Putamen (tissue), 1 donor: ENCODE measurements at regions not wholly inside any gene's neighbourhood (a gene's known extent, or its start where the extent isn't known, plus 50 kb on each side); places are given as distances from the start of the nearest gene placed in this dataset.

Experiments
- DNase-seq: peaks from one replicate; pipeline ENCODE4 v3.0.0-alpha.2; 2016; ENCODE audit warnings: low spot score

GRCh38 chr6:170031684-170032121, 259.2 kb downstream of the DLL1 start:
- no peak for DNase-seq

GRCh38 chr6:170030821-170031471, 259.9 kb downstream of the DLL1 start:
- DNase-seq: no peak

GRCh38 chr6:170030284-170030815, 260.5 kb downstream of the DLL1 start:
- no peak for DNase-seq

GRCh38 chr6:170029416-170030283, 261.2 kb downstream of the DLL1 start:
- DNase-seq: no peak

- DNase-seq: no peak
Measured at GRCh38 chr6:170028629-170029345, 262.1 kb downstream of the DLL1 start.

GRCh38 chr6:170027647-170028043, 263.2 kb downstream of the DLL1 start:
- no peak for DNase-seq

GRCh38 chr6:170026751-170027646, 263.9 kb downstream of the DLL1 start:
- no peak for DNase-seq

- DNase-seq: no peak
Measured at GRCh38 chr6:170025935-170026750, 264.7 kb downstream of the DLL1 start.

- no peak for DNase-seq
Measured at GRCh38 chr6:170025341-170025911, 265.5 kb downstream of the DLL1 start.

GRCh38 chr6:170024940-170025339, 265.9 kb downstream of the DLL1 start:
- DNase-seq: no peak

- DNase-seq: no peak
Measured at GRCh38 chr6:170023620-170024521, 267.0 kb downstream of the DLL1 start.

GRCh38 chr6:170022827-170023619, 267.9 kb downstream of the DLL1 start:
- DNase-seq: no peak

GRCh38 chr6:170022291-170022722, 268.6 kb downstream of the DLL1 start:
- DNase-seq: no peak

- no peak for DNase-seq
Measured at GRCh38 chr6:170021579-170021978, 269.3 kb downstream of the DLL1 start.

- no peak for DNase-seq
Measured at GRCh38 chr6:170019818-170020583, 268.6 kb downstream of the ERMARD start.

- DNase-seq: no peak
Measured at GRCh38 chr6:170018936-170019817, 267.8 kb downstream of the ERMARD start.
